GM21576 (cell line): ENCODE measurements at regions not wholly inside any gene's neighbourhood (a gene's known extent, or its start where the extent isn't known, plus 50 kb on each side); places are given as distances from the start of the nearest gene placed in this dataset.
"Not testable (repeated sequence)": the region's sequence is repeated elsewhere in the genome, so short reads cannot be mapped to it uniquely, and the experiment has no call there.

Source experiments
- ATAC-seq: cut with Tn5 transposase; IDR thresholded peaks from one replicate; pipeline ENCODE4 v1.9.1; 2021; ENCODE audit warnings: mild to moderate bottlenecking, moderate library complexity; ENCODE audit not compliant: unreplicated experiment

GRCh38 chr10:61195211-61195610, 251.2 kb upstream of the RHOBTB1 start:
- ATAC-seq = no peak

DNA sequence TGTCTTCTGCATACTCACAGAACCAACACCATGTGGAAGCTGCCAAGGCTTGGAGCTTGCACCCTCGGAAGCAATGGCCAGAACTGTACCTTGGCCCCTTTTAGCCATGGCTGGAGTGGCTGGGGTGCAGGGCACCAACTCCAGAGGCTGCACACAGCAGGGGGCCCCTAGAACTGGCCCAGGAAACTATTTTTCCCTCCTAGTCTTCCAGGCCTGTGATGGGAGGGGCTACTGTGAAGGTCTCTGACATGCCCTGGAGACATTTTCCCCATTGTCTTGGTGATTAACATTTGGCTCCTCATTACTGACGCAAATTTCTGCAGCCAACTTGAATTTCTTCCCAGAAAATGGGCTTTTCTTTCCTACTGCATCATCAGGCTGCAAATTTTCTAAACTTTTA, 248.6 kb upstream of the RHOBTB1 start:
- ATAC-seq = not testable (repeated sequence)

DNA sequence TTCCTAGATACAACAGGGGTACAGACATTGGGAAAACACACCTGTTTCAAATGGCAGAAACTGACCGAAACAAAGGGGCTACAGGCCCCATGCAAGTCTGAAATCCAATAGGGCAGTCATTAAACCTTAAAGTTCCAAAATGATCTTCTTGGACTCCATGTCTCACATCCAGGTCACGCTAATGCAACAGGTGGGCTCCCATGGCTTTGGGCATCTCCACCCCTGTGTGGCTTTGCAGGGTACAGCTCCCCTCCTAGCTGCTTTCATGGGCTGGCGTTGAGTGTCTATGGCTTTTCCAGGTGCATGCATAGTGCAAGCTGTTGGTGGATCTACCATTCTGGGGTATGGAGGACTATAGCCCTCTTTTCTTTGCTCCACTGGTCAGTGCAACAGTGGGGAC, 248.1 kb upstream of the RHOBTB1 start:
- no peak for ATAC-seq

DNA sequence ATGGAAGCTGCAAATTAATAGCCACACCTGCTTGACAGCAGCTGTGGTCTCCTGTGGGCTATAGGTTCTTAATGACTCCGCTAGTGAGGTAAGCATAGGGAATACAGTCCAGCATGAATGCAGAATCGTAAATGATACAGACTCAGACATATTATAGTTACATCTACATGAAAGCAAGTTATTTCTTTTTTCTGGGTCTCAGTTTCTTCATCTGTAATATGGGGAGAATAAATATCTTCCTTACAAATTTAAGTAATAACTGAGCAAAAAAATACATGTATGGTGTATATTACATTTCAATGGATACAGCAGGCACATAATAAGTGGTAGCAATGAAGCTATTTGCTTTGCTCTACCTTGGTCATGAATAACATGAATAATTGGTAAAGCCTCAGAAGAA, 245.9 kb upstream of the RHOBTB1 start:
- ATAC-seq = no peak

DNA sequence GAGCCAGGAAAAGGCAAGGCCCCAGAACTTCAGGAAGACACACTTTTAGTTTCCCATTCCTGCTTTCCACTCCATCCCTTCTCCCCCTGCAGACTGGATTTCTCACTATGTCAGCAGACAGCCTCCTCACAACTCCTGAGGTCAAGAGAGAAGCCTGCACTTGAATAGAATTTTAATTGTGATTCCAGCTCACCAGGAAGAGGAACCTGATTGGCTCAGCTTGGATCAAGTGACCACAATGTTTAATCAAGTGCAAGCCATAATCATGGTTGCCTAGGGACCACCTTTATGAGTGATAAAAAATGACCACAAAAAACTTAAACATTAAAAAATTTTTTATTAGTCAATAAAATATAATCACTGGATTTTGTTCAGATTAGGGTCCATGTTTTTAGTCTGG, 244.7 kb upstream of the RHOBTB1 start:
- no peak for ATAC-seq

DNA sequence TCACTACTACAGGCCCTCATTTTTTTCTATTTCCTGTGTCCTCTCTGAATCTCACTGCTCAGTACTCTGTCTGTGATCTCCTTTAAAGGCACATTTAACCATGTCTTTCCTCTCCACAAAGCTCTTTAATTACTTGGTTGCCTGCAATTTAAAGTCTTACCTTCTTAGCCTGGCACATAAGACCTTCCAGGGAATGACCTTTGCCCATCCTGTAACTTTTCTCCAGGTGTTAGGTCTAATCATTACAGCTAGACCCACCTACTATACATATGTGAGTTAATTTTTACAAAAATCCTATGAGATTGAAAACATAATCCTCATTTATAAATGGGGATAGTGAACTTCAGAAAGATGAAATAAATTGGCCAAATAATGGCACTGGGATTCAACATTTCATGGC, 244.1 kb upstream of the RHOBTB1 start:
- ATAC-seq = no peak

- no peak for ATAC-seq
Observed at GRCh38 chr10:61187601-61188000, 243.6 kb upstream of the RHOBTB1 start.

DNA sequence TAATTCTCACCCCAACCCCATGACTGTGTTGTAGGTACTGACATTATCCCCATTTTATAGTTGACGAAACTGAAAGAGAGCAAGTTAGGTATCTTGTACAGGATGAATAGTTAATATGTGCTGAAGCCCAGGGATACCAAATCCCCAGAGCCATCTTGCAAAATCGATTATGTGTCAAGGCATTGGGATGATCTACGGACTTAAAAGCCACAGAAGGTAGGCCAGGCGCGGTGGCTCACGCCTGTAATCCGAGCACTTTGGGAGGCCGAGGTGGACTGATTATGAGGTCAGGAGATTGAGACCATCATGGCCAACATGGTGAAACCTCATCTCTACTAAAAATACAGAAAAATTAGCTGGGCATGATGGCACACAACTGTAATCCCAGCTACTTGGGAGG, 242.4 kb upstream of the RHOBTB1 start:
- ATAC-seq = no peak

DNA sequence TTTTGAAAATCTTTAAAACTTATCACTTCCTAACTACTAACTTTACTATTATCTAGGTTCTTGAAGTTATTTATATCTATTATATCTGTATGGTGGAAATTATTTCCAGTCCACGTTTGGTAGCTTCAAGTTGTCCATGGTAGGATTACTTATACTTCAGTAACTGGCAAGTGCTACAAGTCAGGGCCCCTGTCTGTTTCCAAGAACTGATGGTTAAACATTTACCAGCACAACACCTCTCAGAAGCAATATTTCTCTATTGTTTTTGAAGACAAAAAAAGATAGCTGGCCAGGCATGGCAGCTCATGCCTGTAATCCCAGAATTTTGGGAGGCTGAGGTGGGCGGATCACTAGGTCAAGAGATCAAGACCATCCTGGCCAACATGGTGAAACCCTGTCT, 240.4 kb upstream of the RHOBTB1 start:
- no peak for ATAC-seq

DNA sequence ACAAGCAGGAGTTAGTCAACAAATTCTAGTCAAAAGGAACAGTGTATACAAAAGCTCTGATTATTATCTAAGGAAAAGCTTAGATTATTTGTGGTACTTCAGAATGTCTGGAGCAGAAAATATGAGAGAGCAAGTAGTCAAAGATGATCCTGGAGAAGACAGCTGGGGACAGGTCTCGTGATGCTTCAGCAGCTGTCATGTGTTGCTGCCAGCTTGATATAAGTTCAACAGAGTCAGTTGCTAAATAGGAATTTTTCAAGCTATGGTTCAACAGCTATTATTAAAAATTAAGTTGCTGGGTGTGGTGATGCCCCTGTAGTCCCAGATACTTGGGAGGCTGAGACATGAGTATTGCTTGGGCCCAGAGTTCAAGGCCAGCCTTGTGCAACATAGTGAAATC, 240.0 kb upstream of the RHOBTB1 start:
- ATAC-seq = no peak

GRCh38 chr10:61181832-61182231, 237.8 kb upstream of the RHOBTB1 start:
- no peak for ATAC-seq

DNA sequence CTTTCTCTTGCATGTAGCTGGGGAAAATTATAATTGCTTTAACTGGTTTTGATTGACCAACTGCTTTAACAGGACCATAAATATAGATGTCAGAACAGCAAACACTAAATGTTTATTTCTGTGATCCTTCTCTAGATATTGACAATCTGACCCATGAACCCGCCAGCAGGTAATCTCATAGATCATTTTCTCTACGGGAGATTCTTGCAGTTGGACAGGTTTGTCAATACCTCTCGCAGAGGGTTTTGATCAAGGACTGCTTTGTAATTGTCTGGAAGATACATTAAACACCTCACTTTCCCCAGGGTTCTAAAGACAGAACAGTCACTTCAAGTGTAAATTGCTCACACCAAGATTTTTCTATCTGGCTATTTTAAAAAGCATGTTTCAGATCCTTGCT, 235.8 kb upstream of the RHOBTB1 start:
- no peak for ATAC-seq

DNA sequence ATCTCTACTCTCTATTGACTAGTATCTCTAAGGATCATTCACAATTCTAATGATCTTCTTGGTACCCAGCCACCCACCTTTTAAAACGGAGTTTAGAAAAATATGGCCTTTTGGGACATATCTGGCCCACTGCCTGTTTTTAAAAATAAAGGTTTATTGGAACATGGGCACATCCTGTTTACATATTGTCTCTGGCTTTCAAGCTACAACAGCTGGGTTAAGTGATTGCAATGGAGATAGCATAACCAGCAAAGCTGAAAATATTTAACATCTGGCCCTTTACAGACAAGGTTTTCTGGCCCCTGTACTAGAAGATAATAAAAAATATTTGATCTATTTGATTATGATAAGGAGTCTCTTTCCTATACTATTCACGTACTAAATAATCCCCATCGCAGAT, 232.4 kb upstream of the RHOBTB1 start:
- ATAC-seq = no peak

DNA sequence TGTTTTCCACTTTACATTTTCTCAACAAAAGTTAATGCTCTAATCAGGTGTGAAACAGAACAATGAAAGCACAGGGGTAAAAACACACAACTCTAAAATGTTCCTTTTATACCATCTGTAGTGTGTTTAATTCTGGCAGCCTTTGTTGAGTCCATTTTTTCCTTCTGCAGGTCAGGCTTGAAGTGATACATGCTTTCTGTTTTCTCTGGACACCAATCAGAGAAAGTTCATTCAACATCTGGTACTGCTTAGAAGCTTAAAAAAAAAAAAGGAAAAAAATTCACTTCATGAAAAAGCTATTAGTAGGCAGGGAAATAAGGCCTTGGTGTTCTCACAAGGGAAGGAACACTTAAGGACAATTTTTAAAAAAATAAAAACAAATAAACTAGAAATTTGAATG, 231.3 kb upstream of the RHOBTB1 start:
- no peak for ATAC-seq

- no peak for ATAC-seq
Observed at GRCh38 chr10:61173450-61173849, 229.5 kb upstream of the RHOBTB1 start.

GRCh38 chr10:61172182-61172926, 228.4 kb upstream of the RHOBTB1 start:
- no peak for ATAC-seq

- no peak for ATAC-seq
Observed at GRCh38 chr10:61170594-61170993, 226.6 kb upstream of the RHOBTB1 start.

GRCh38 chr10:61169294-61169693, 225.3 kb upstream of the RHOBTB1 start:
- ATAC-seq = no peak

- no peak for ATAC-seq
Observed at GRCh38 chr10:61166489-61166888, 222.5 kb upstream of the RHOBTB1 start.

DNA sequence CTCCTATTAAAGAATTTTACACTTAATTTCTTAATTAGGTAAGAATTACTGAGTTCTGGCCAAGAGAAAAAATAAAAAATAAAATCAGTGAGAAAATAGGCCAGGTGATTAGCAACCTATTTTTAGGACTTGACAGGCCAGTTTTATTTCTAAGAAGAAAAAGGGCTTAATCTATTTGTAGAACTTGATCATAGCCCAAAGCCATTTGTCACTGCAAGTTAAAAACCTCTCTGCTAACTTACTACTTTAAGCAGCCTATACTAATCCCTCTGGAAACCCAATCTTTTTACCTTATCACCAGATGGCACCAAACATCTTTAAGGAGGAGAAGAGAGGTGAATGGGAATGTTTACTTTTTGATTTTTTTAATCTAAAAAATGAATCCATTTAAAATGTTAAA, 222.1 kb upstream of the RHOBTB1 start:
- no peak for ATAC-seq

DNA sequence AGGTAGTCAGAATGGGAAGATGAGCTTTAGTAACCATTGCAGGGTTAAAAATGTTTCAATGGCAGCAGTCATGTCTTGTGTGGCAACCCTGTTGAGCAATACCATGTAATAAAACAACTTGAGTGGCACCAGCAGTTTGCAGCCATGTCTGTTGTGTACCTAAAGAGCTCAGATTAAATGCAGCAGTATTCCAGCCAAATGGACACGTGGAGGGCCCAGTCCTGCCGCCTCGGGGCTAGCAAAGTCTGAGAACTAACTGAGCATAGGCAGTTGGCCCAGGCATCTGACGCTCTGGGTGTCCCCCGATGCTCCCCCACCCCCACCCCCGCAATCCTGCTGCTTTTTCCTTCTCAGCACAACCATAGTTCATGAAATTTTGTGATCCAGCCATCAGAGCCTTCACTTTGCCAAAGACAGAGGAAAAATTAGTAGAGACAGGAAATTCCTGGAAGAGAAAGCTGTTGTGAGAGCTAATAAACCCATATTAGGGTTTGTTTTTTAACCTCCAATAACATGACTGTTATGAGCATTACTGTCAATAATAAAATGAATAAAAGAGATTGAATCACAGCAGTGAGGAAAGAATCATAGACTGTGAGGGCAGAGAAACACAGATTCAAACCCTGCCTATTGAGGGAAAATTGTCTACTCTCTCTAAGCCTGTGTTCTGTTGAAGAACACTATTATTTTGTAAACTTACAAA, 220.6 kb upstream of the RHOBTB1 start:
- no peak for ATAC-seq

DNA sequence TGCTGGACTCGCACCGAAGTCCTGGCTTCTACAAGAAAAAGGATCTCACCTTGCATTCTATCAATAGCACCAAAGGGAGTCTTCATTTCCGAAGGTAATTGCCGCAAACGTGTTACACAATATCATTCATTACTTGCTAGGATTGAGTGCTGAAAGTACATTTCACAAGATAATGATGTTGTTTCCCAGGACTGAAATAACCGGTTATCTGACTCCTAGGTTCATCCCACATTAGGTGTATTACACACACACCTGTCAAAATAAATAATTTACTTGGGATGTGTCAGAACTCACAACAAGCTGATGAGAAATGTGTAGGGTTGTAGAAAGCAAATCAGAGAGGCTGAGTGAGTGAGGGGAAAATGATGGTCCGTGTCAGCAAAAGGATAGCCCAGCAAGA, 219.4 kb upstream of the RHOBTB1 start:
- ATAC-seq = no peak

DNA sequence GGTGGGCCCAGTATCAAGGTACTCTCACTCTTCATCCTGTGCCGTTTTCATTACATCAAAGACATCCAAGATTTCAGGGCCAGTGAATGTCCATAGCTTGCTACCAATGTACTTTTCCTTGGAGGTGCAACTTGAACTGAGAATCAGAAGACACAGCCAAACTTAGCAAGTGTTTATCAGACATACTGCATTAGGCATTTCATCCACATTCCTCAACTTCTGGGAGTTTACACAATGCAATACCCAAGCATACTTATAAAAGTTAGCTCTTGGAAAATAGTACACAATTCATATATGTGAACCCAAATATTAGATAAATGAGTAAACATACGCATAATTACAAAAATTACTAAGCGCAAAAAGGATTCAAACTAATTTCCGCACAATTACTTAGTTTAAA, 216.3 kb upstream of the RHOBTB1 start:
- ATAC-seq = no peak
